WTC11 (cell line): ENCODE measurements at regions not wholly inside any gene's neighbourhood (a gene's known extent, or its start where the extent isn't known, plus 50 kb on each side); places are given as distances from the start of the nearest gene placed in this dataset.

Experiments used
- ATF1 ChIP-seq: sonication (generic); formaldehyde crosslinking; IDR thresholded peaks from 2 replicates; pipeline ENCODE4 v1.8.1; 2023; ENCODE audit warnings: mild to moderate bottlenecking, moderate library complexity, missing genetic modification reagents
- CTCF ChIP-seq: fragments of 200-600 bp; IDR thresholded peaks from 2 replicates; pipeline ENCODE4 v1.8.0; 2022; ENCODE audit warnings: antibody characterized with exemption
- ESRRA ChIP-seq: sonication (generic); formaldehyde crosslinking; IDR thresholded peaks from 2 replicates; pipeline ENCODE4 v1.8.1; 2022; ENCODE audit warnings: mild to moderate bottlenecking, missing genetic modification reagents, borderline replicate concordance
- FOXJ3 ChIP-seq: sonication (generic); formaldehyde crosslinking; IDR thresholded peaks from 2 replicates; pipeline ENCODE4 v1.9.0; 2021; ENCODE audit warnings: missing genetic modification reagents, mild to moderate bottlenecking, borderline replicate concordance
- RELA ChIP-seq: sonication (generic); formaldehyde crosslinking; IDR thresholded peaks from 2 replicates; pipeline ENCODE4 v1.8.1; 2022; ENCODE audit warnings: missing genetic modification reagents, mild to moderate bottlenecking, borderline replicate concordance
- TCF7 ChIP-seq: sonication (generic); formaldehyde crosslinking; IDR thresholded peaks from 2 replicates; pipeline ENCODE4 v1.8.0; 2022; ENCODE audit warnings: mild to moderate bottlenecking, low read depth, missing genetic modification reagents, moderate library complexity
- ZNF121 ChIP-seq: sonication (generic); formaldehyde crosslinking; IDR thresholded peaks from 2 replicates; pipeline ENCODE4 v1.8.0; 2023; ENCODE audit warnings: missing genetic modification reagents
- ZNF671 ChIP-seq: fragments of 250-450 bp; sonication (Bioruptor Pico); IDR thresholded peaks from 2 replicates; pipeline ENCODE4 v1.8.0; 2021; ENCODE audit warnings: mild to moderate bottlenecking
- TF ChIP-seq, protein P1 (sequence below): sonication (generic); formaldehyde crosslinking; IDR thresholded peaks from 2 replicates; pipeline ENCODE4 v1.8.0; 2022; ENCODE audit warnings: mild to moderate bottlenecking, missing genetic modification reagents
- TF ChIP-seq, protein P2 (sequence below): fragments of 250-450 bp; sonication (Bioruptor Pico); IDR thresholded peaks from 2 replicates; pipeline ENCODE4 v2.1.2; 2022; ENCODE audit warnings: mild to moderate bottlenecking, moderate library complexity

GRCh38 chr2:18724371-18725145 is 135.2 kb upstream of the NT5C1B start:
- TF ChIP-seq TCF7 (CRISPR knock-in tag) (no peak), ATF1 (CRISPR knock-in tag) (no peak), CTCF (no peak), FOXJ3 (CRISPR knock-in tag) (no peak), RELA (CRISPR knock-in tag) (no peak), ZNF121 (CRISPR knock-in tag) (no peak), ESRRA (CRISPR knock-in tag) (no peak), ZNF671 (CRISPR knock-in tag) (no peak)
- TF ChIP-seq, protein P1, sequence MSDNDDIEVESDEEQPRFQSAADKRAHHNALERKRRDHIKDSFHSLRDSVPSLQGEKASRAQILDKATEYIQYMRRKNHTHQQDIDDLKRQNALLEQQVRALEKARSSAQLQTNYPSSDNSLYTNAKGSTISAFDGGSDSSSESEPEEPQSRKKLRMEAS (CRISPR knock-in tag): no peak
- TF ChIP-seq, protein P2, sequence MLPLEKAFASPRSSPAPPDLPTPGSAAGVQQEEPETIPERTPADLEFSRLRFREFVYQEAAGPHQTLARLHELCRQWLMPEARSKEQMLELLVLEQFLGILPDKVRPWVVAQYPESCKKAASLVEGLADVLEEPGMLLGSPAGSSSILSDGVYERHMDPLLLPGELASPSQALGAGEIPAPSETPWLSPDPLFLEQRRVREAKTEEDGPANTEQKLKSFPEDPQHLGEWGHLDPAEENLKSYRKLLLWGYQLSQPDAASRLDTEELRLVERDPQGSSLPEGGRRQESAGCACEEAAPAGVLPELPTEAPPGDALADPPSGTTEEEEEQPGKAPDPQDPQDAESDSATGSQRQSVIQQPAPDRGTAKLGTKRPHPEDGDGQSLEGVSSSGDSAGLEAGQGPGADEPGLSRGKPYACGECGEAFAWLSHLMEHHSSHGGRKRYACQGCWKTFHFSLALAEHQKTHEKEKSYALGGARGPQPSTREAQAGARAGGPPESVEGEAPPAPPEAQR (CRISPR knock-in tag): no peak
